HG03045 (cell line): ENCODE measurements at regions not wholly inside any gene's neighbourhood (a gene's known extent, or its start where the extent isn't known, plus 50 kb on each side); places are given as distances from the start of the nearest gene placed in this dataset.

Source experiments
- ATAC-seq: cut with Tn5 transposase; IDR thresholded peaks from one replicate; pipeline ENCODE4 v1.9.1; 2021; ENCODE audit warnings: mild to moderate bottlenecking, moderate library complexity; ENCODE audit not compliant: unreplicated experiment

- no peak for ATAC-seq
These were observed 111.4 kb downstream of the PLEKHG1 start for GRCh38 chr6:150711061-150711460.

- no peak for ATAC-seq
These were observed 112.2 kb downstream of the PLEKHG1 start for GRCh38 chr6:150711584-150712504.

- ATAC-seq, result no peak
These were observed 113.0 kb downstream of the PLEKHG1 start for GRCh38 chr6:150712505-150713252.

- no peak for ATAC-seq
These were observed 113.8 kb downstream of the PLEKHG1 start for GRCh38 chr6:150713487-150713886.

- ATAC-seq, result no peak
These were observed 114.2 kb downstream of the PLEKHG1 start for GRCh38 chr6:150713931-150714330.

- ATAC-seq, result no peak
These were observed 115.4 kb downstream of the PLEKHG1 start for GRCh38 chr6:150715133-150715532.

GRCh38 chr6:150717419-150717818 lies 117.7 kb downstream of the PLEKHG1 start:
- no peak for ATAC-seq

GRCh38 chr6:150719099-150719766 lies 119.5 kb downstream of the PLEKHG1 start:
- no peak for ATAC-seq

GRCh38 chr6:150719831-150720230 lies 120.1 kb downstream of the PLEKHG1 start:
- no peak for ATAC-seq

GRCh38 chr6:150720774-150721233 lies 121.1 kb downstream of the PLEKHG1 start:
- ATAC-seq, result peak; percentile 98

GRCh38 chr6:150721418-150722266 lies 122.0 kb downstream of the PLEKHG1 start:
- no peak for ATAC-seq

- ATAC-seq, result no peak
These were observed 123.1 kb downstream of the PLEKHG1 start for GRCh38 chr6:150722614-150723344.

GRCh38 chr6:150723345-150723658 lies 123.6 kb downstream of the PLEKHG1 start:
- no peak for ATAC-seq

- no peak for ATAC-seq
These were observed 124.2 kb downstream of the PLEKHG1 start for GRCh38 chr6:150723857-150724256.

- ATAC-seq, result no peak
These were observed 126.1 kb downstream of the PLEKHG1 start for GRCh38 chr6:150725795-150726194.

GRCh38 chr6:150729188-150729748 lies 129.6 kb downstream of the PLEKHG1 start:
- ATAC-seq, result no peak

- no peak for ATAC-seq
These were observed 131.2 kb downstream of the PLEKHG1 start for GRCh38 chr6:150730801-150731457.

GRCh38 chr6:150732765-150733539 lies 132.6 kb upstream of the MTHFD1L start:
- ATAC-seq, result no peak
